Activated CD4-positive, alpha-beta T cell treated with anti-CD3 and anti-CD28 coated beads for 4 hours (primary cell): ENCODE measurements at regions not wholly inside any gene's neighbourhood (a gene's known extent, or its start where the extent isn't known, plus 50 kb on each side); places are given as distances from the start of the nearest gene placed in this dataset.
"Not testable (repeated sequence)": the region's sequence is repeated elsewhere in the genome, so short reads cannot be mapped to it uniquely, and the experiment has no call there.

Experiments
- DNase-seq, 2 donors: peaks; one replicate each; pipeline ENCODE4 v3.0.0-alpha.2; 2020

GRCh38 chr15:58298879-58299850 is 132.6 kb upstream of the LIPC start:
- no peak for DNase-seq

- DNase-seq: no peak
Observed at GRCh38 chr15:58302832-58303231, 129.0 kb upstream of the LIPC start.

- no peak for DNase-seq
Observed at GRCh38 chr15:58303236-58303635, 128.6 kb upstream of the LIPC start.

GRCh38 chr15:58306591-58307312 is 125.0 kb upstream of the LIPC start:
- no peak for DNase-seq

- DNase-seq: no peak
Observed at GRCh38 chr15:58307313-58307961, 124.4 kb upstream of the LIPC start.

- DNase-seq: no peak
Observed at GRCh38 chr15:58308742-58309355, 122.9 kb upstream of the LIPC start.

GRCh38 chr15:58309963-58310928 is 121.5 kb upstream of the LIPC start:
- DNase-seq: no peak

GRCh38 chr15:58311556-58311955 is 120.2 kb upstream of the LIPC start:
- DNase-seq: no peak

GRCh38 chr15:58312031-58312430 is 119.8 kb upstream of the LIPC start:
- DNase-seq: no peak

GRCh38 chr15:58313304-58313703 is 118.5 kb upstream of the LIPC start:
- DNase-seq: no peak

- no peak for DNase-seq
Observed at GRCh38 chr15:58313810-58314592, 117.8 kb upstream of the LIPC start.

GRCh38 chr15:58314593-58315216 is 117.1 kb upstream of the LIPC start:
- no peak for DNase-seq

- DNase-seq: no peak
Observed at GRCh38 chr15:58318517-58318916, 113.3 kb upstream of the LIPC start.

GRCh38 chr15:58321034-58321433 is 110.8 kb upstream of the LIPC start:
- DNase-seq: no peak

- DNase-seq: no peak
Observed at GRCh38 chr15:58322253-58322652, 109.5 kb upstream of the LIPC start.

GRCh38 chr15:58323321-58323720 is 108.5 kb upstream of the LIPC start:
- not testable (repeated sequence) for DNase-seq

- DNase-seq: no peak
Observed at GRCh38 chr15:58324533-58324932, 107.3 kb upstream of the LIPC start.

GRCh38 chr15:58327958-58328357 is 103.8 kb upstream of the LIPC start:
- DNase-seq: no peak

- no peak for DNase-seq
Observed at GRCh38 chr15:58329211-58329610, 102.6 kb upstream of the LIPC start.
